K562 (cell line): ENCODE measurements at regions not wholly inside any gene's neighbourhood (a gene's known extent, or its start where the extent isn't known, plus 50 kb on each side); places are given as distances from the start of the nearest gene placed in this dataset.

Experiments used
- BCL6 ChIP-seq: fragments of 250-450 bp; sonication (Bioruptor Pico); IDR thresholded peaks from 2 replicates; pipeline ENCODE4 v1.4.0; 2020
- BHLHE40 ChIP-seq: IDR thresholded peaks from 2 replicates; pipeline ENCODE4 v1.6.1; 2011; ENCODE audit warnings: low read length, improper control_type of control experiment
- E2F3 ChIP-seq: fragments of 250-450 bp; sonication (Bioruptor Pico); IDR thresholded peaks from 2 replicates; pipeline ENCODE4 v1.4.0; 2020; ENCODE audit warnings: mild to moderate bottlenecking
- FOSL1 ChIP-seq: fragments of 200-800 bp; sonication (Bioruptor generic); conservative IDR thresholded peaks from 2 replicates; pipeline ENCODE4 v1.6.1; 2016; ENCODE audit warnings: missing genetic modification characterization, missing compliant biosample characterization
- FOXP1 ChIP-seq: sonication (generic); formaldehyde crosslinking; IDR thresholded peaks from 2 replicates; pipeline ENCODE4 v1.8.0; 2022; ENCODE audit warnings: mild to moderate bottlenecking, missing genetic modification reagents
- MAFK ChIP-seq: IDR thresholded peaks from 2 replicates; pipeline ENCODE4 v1.6.1; 2011; ENCODE audit warnings: low read length, improper control_type of control experiment
- POLR2AphosphoS2 ChIP-seq: IDR thresholded peaks from 2 replicates; pipeline ENCODE4 v1.6.1; 2012; ENCODE audit warnings: low read length, improper control_type of control experiment
- SAFB2 ChIP-seq: fragments of 200-400 bp; formaldehyde crosslinking; IDR thresholded peaks from 2 replicates; pipeline ENCODE4 v1.6.1; 2018; ENCODE audit warnings: borderline replicate concordance, low read length, low read depth, moderate library complexity; ENCODE audit not compliant: severe bottlenecking
- TF ChIP-seq, protein P1 (sequence below), 3 experiments: IDR thresholded peaks in 2 of 3; conservative IDR thresholded peaks in 1 of 3; 2 replicates each; pipeline ENCODE4 v1.5.1; 2011 to 2012; ENCODE audit warnings: low read length in 3 of 3, mild to moderate bottlenecking in 3 of 3, control low read depth in 2 of 3, improper control_type of control experiment in 1 of 3, inconsistent platforms in 1 of 3, low read depth in 1 of 3, mixed read lengths in 1 of 3, moderate library complexity in 1 of 3; ENCODE audit not compliant: insufficient read depth in 2 of 3
- TF ChIP-seq, protein P2 (sequence below), 2 experiments: IDR thresholded peaks; 2 replicates each; pipeline ENCODE4 v1.6.1; 2012; ENCODE audit warnings: improper control_type of control experiment in 2 of 2, low read depth in 2 of 2, low read length in 2 of 2, borderline replicate concordance in 1 of 2
- TF ChIP-seq, protein P3 (sequence below): sonication (generic); formaldehyde crosslinking; IDR thresholded peaks from 2 replicates; pipeline ENCODE4 v1.8.0; 2022; ENCODE audit warnings: mild to moderate bottlenecking, low read depth, missing genetic modification reagents
- TF ChIP-seq, protein P4 (sequence below): sonication (generic); formaldehyde crosslinking; IDR thresholded peaks from 2 replicates; pipeline ENCODE4 v1.8.1; 2022; ENCODE audit warnings: missing genetic modification reagents

DNA sequence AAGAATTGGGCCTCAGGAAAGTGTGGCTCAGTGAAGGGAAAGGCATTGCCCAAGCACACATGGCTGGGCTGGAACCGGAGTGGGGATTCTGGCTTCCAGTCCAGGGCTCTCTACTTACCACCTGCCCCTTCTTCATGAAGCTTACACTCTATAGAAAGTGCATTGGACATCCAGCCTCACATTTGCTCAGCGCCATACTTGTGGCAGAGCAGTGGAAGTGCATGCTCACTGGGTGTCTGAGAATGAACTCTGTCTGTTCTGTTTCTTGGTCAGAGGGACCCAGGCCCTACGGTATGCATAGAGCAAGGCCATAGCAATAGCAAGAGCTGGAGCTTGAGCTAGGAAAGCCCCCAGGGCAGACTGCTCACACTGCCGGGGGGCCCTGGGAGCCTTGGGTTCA, 1253.5 kb downstream of the TYW1 start:
- TF ChIP-seq, protein P1, sequence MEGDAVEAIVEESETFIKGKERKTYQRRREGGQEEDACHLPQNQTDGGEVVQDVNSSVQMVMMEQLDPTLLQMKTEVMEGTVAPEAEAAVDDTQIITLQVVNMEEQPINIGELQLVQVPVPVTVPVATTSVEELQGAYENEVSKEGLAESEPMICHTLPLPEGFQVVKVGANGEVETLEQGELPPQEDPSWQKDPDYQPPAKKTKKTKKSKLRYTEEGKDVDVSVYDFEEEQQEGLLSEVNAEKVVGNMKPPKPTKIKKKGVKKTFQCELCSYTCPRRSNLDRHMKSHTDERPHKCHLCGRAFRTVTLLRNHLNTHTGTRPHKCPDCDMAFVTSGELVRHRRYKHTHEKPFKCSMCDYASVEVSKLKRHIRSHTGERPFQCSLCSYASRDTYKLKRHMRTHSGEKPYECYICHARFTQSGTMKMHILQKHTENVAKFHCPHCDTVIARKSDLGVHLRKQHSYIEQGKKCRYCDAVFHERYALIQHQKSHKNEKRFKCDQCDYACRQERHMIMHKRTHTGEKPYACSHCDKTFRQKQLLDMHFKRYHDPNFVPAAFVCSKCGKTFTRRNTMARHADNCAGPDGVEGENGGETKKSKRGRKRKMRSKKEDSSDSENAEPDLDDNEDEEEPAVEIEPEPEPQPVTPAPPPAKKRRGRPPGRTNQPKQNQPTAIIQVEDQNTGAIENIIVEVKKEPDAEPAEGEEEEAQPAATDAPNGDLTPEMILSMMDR (IDR thresholded peaks at IDR 0.05 in 2 of 3, conservative IDR thresholded peaks at IDR 0.05 in 1 of 3; ENCODE audit: insufficient read depth in 2 of 3, low read depth in 1 of 3, low read length in 3 of 3): no peak; a peak in 1 of 6 replicates
- TF ChIP-seq POLR2AphosphoS2: no peak
- TF ChIP-seq FOSL1: no peak
- TF ChIP-seq FOXP1 (CRISPR knock-in tag): no peak
- TF ChIP-seq, protein P2, sequence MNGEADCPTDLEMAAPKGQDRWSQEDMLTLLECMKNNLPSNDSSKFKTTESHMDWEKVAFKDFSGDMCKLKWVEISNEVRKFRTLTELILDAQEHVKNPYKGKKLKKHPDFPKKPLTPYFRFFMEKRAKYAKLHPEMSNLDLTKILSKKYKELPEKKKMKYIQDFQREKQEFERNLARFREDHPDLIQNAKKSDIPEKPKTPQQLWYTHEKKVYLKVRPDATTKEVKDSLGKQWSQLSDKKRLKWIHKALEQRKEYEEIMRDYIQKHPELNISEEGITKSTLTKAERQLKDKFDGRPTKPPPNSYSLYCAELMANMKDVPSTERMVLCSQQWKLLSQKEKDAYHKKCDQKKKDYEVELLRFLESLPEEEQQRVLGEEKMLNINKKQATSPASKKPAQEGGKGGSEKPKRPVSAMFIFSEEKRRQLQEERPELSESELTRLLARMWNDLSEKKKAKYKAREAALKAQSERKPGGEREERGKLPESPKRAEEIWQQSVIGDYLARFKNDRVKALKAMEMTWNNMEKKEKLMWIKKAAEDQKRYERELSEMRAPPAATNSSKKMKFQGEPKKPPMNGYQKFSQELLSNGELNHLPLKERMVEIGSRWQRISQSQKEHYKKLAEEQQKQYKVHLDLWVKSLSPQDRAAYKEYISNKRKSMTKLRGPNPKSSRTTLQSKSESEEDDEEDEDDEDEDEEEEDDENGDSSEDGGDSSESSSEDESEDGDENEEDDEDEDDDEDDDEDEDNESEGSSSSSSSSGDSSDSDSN (IDR thresholded peaks at IDR 0.05; ENCODE audit: borderline replicate concordance in 1 of 2, low read depth in 2 of 2, low read length in 2 of 2): no peak
- TF ChIP-seq, protein P3, sequence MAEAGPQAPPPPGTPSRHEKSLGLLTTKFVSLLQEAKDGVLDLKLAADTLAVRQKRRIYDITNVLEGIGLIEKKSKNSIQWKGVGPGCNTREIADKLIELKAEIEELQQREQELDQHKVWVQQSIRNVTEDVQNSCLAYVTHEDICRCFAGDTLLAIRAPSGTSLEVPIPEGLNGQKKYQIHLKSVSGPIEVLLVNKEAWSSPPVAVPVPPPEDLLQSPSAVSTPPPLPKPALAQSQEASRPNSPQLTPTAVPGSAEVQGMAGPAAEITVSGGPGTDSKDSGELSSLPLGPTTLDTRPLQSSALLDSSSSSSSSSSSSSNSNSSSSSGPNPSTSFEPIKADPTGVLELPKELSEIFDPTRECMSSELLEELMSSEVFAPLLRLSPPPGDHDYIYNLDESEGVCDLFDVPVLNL (CRISPR knock-in tag): no peak
- TF ChIP-seq, protein P4, sequence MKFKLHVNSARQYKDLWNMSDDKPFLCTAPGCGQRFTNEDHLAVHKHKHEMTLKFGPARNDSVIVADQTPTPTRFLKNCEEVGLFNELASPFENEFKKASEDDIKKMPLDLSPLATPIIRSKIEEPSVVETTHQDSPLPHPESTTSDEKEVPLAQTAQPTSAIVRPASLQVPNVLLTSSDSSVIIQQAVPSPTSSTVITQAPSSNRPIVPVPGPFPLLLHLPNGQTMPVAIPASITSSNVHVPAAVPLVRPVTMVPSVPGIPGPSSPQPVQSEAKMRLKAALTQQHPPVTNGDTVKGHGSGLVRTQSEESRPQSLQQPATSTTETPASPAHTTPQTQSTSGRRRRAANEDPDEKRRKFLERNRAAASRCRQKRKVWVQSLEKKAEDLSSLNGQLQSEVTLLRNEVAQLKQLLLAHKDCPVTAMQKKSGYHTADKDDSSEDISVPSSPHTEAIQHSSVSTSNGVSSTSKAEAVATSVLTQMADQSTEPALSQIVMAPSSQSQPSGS (CRISPR knock-in tag): no peak
- no peak for TF ChIP-seq SAFB2
- no peak for TF ChIP-seq MAFK
- no peak for TF ChIP-seq BHLHE40
- TF ChIP-seq E2F3: no peak
- no peak for TF ChIP-seq BCL6 (CRISPR knock-in tag)
